Prostate gland (tissue), 2 donors: ENCODE measurements at regions not wholly inside any gene's neighbourhood (a gene's known extent, or its start where the extent isn't known, plus 50 kb on each side); places are given as distances from the start of the nearest gene placed in this dataset.

Experiments used
- DNase-seq: peaks from one replicate; pipeline ENCODE4 v3.0.0-alpha.2; 2019; ENCODE audit warnings: low spot score
- H3K27ac ChIP-seq, 2 donors: fragments of 200-600 bp; sonication (generic); 2 replicates each; pipeline ENCODE4 v1.5.1; 2017 to 2019
- H3K27me3 ChIP-seq: fragments of 200-600 bp; sonication (generic); replicated peaks from 2 replicates; pipeline ENCODE4 v1.5.1; 2019; ENCODE audit not compliant: insufficient read depth
- H3K36me3 ChIP-seq, 2 donors: fragments of 200-600 bp; sonication (generic); 1 replicate in 1 of 2; 2 replicates in 1 of 2; pipeline versions ENCODE4 v1.5.1 to v1.8.1; 2017 to 2019
- H3K4me1 ChIP-seq: fragments of 200-600 bp; sonication (generic); replicated peaks from 2 replicates; pipeline ENCODE4 v1.5.1; 2019
- H3K4me3 ChIP-seq, 2 donors: fragments of 200-600 bp; sonication (generic); 2 replicates each; pipeline ENCODE4 v1.5.1; 2017 to 2019
- H3K9me3 ChIP-seq: fragments of 200-600 bp; sonication (generic); 2 replicates; pipeline ENCODE4 v1.5.1; 2017
- POLR2A ChIP-seq: fragments of 450-650 bp; IDR thresholded peaks from one replicate; pipeline ENCODE4 v1.6.1; 2016; ENCODE audit warnings: antibody characterized with exemption, mild to moderate bottlenecking
- POLR2AphosphoS5 ChIP-seq: sonication (generic); formaldehyde crosslinking; IDR thresholded peaks from one replicate; pipeline ENCODE4 v1.6.1; 2017; ENCODE audit warnings: antibody characterized with exemption
- WGBS: methylation state at CpG from one replicate; pipeline ENCODE4 v1.1.5; 2018; 5-methylcytosine and 5-hydroxymethylcytosine counted together
- intact Hi-C: fragments of 100-400 bp; cut with DNase I; formaldehyde crosslinking; loops from one replicate; pipeline ENCODE4 v1.14.2; 2022
- TF ChIP-seq, protein P1 (sequence below), 4 experiments: fragments of 200-600 bp in 2 of 4; fragments of 450-650 bp in 2 of 4; sonication (generic) in 2 of 4; IDR thresholded peaks; 1 replicate in 3 of 4; 2 replicates in 1 of 4; pipeline ENCODE4 v1.5.1; 2016 to 2019; ENCODE audit warnings: antibody characterized with exemption in 4 of 4, mild to moderate bottlenecking in 2 of 4, moderate library complexity in 2 of 4

- Histone ChIP-seq H3K36me3 (no peaks in the 10 kb centered on the region), H3K27ac (no peak overlapping the region), H3K4me3 (no peak overlapping the region), H3K27me3 (no peaks in the 10 kb centered on the region), H3K4me1 (no peaks in the 10 kb centered on the region), H3K9me3 (no peaks in the 10 kb centered on the region)
- intact Hi-C loops: no loop called here
- 94% methylated on average over 2 of the region's 2 CpGs for WGBS
- no peak for TF ChIP-seq POLR2A
- TF ChIP-seq, protein P1, sequence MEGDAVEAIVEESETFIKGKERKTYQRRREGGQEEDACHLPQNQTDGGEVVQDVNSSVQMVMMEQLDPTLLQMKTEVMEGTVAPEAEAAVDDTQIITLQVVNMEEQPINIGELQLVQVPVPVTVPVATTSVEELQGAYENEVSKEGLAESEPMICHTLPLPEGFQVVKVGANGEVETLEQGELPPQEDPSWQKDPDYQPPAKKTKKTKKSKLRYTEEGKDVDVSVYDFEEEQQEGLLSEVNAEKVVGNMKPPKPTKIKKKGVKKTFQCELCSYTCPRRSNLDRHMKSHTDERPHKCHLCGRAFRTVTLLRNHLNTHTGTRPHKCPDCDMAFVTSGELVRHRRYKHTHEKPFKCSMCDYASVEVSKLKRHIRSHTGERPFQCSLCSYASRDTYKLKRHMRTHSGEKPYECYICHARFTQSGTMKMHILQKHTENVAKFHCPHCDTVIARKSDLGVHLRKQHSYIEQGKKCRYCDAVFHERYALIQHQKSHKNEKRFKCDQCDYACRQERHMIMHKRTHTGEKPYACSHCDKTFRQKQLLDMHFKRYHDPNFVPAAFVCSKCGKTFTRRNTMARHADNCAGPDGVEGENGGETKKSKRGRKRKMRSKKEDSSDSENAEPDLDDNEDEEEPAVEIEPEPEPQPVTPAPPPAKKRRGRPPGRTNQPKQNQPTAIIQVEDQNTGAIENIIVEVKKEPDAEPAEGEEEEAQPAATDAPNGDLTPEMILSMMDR (IDR thresholded peaks at IDR 0.05): no peak
- no peak for TF ChIP-seq POLR2AphosphoS5
- no peak for DNase-seq
These were observed 175.9 kb upstream of the KIF2B start for GRCh38 chr17:53646835-53647234.

DNA sequence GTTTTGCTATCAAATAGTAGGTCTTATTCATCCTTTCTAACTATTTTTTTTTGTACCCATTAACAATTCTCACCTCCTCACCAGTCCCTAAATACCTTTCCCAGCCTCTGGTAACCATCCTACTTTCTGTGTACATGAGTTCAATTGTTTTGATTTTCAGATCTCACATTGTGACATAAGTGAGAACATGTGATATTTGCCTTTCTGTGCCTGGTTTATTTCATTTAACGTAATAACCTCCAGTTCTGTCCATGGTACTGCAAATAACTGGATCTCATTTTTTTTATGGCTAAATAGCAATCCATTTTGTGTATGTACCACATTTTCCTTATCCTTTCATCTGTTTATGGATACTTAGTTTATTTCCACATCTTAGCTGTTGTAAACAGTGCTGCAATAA, 181.9 kb upstream of the KIF2B start:
- WGBS: 67% methylated on average over 1 of the region's 1 CpG
- no peak for DNase-seq
- intact Hi-C loops: no loop called here
- Histone ChIP-seq H3K4me3 (no peak overlapping the region), H3K27ac (no peak overlapping the region), H3K4me1 (no peaks in the 10 kb centered on the region), H3K36me3 (no peaks in the 10 kb centered on the region), H3K9me3 (no peaks in the 10 kb centered on the region), H3K27me3 (no peaks in the 10 kb centered on the region)
- TF ChIP-seq, protein P1 (IDR thresholded peaks at IDR 0.05): no peak
- TF ChIP-seq POLR2AphosphoS5 (no peak), POLR2A (no peak)

DNA sequence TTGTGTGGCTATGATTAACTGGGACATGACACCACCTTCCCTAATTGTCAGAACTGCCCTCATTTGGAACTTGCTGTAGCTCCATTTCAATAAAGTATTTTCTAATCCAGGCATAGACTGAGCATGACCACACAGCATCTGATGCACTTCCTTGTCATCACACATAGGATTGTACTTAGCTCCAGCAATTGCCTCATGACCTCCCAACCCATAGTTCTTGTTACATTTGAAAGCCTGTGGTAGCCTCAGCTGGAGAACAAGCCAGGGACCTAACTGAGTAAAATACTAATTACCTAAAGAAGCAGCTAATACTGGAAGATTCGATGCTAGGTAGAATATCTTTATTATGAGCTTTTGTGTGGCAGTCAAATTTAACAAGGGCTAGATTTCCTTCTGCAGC, 187.3 kb upstream of the KIF2B start:
- TF ChIP-seq POLR2AphosphoS5 (no peak), POLR2A (no peak)
- TF ChIP-seq, protein P1 (IDR thresholded peaks at IDR 0.05): no peak
- intact Hi-C loops: no loop called here
- no peaks in the 10 kb centered on the region for H3K36me3 ChIP-seq
- H3K27me3 ChIP-seq: no peaks in the 10 kb centered on the region
- 76% methylated on average over 1 of the region's 1 CpG for WGBS
- DNase-seq: no peak
- no peak overlapping the region for H3K27ac ChIP-seq
- no peaks in the 10 kb centered on the region for H3K9me3 ChIP-seq
- H3K4me3 ChIP-seq: no peak overlapping the region
- H3K4me1 ChIP-seq: no peaks in the 10 kb centered on the region

DNA sequence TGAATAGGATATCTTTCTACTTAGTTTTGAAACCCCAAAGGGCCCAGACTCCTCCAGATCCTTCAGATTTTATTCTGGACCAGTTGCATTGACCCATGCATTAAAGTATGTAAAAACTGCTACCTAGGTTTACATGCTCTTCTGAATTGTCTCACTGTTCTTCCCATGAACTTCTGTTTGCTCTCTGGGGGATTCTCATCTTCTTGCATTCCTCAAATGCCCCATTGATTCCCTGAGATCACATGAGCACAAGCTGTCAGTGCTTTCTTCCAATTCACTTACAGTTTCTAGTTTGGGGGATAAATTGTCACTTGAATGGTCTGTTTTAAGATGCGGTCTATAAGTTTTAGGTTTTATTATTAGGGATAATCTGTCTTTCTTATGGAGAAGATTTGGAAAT, 188.9 kb upstream of the KIF2B start:
- H3K27me3 ChIP-seq: no peaks in the 10 kb centered on the region
- TF ChIP-seq POLR2AphosphoS5 (no peak), POLR2A (no peak)
- TF ChIP-seq, protein P1 (IDR thresholded peaks at IDR 0.05): no peak
- no peaks in the 10 kb centered on the region for H3K36me3 ChIP-seq
- H3K4me1 ChIP-seq: no peaks in the 10 kb centered on the region
- H3K27ac ChIP-seq: no peak overlapping the region
- H3K9me3 ChIP-seq: no peaks in the 10 kb centered on the region
- no peak overlapping the region for H3K4me3 ChIP-seq
- intact Hi-C loops: no loop called here
- WGBS: 90% methylated on average over 1 of the region's 1 CpG
- no peak for DNase-seq

- Histone ChIP-seq H3K36me3 (no peaks in the 10 kb centered on the region), H3K27ac (no peak overlapping the region), H3K4me3 (no peak overlapping the region), H3K27me3 (no peaks in the 10 kb centered on the region), H3K9me3 (no peaks in the 10 kb centered on the region), H3K4me1 (no peaks in the 10 kb centered on the region)
- DNase-seq: no peak
- no peak for TF ChIP-seq POLR2AphosphoS5
- TF ChIP-seq, protein P1 (IDR thresholded peaks at IDR 0.05): no peak
- TF ChIP-seq POLR2A: no peak
- intact Hi-C loops: no loop called here
- 63% methylated on average over 4 of the region's 4 CpGs for WGBS
These were observed 191.2 kb upstream of the KIF2B start for GRCh38 chr17:53631486-53631885.
